ENCODE measurements at regions not wholly inside any gene's neighbourhood (a gene's known extent, or its start where the extent isn't known, plus 50 kb on each side); places are given as distances from the start of the nearest gene placed in this dataset.
"Not testable (repeated sequence)": the region's sequence is repeated elsewhere in the genome, so short reads cannot be mapped to it uniquely, and the experiment has no call there.

- TF ChIP-seq CTCF (IDR thresholded peaks at IDR 0.05): no peak
Observed at GRCh38 chrX:28127662-28128061, 146.4 kb upstream of the DCAF8L1 start.

GRCh38 chrX:28126886-28127285 is 145.6 kb upstream of the DCAF8L1 start:
- intact Hi-C loops (cut with DNase I): no loop called here
- TF ChIP-seq CTCF (IDR thresholded peaks at IDR 0.05): no peak
- DNase-seq (no peak), ATAC-seq (no peak)
- Histone ChIP-seq H3K4me1 (no peaks in the 10 kb centered on the region), H3K27me3 (ENCODE audit: insufficient read depth in 3 of 3, low read length in 2 of 3) (no peaks in the 10 kb centered on the region), H3K9me3 (no peaks in the 10 kb centered on the region), H3K27ac (no peak overlapping the region), H3K4me3 (no peak overlapping the region), H3K36me3 (ENCODE audit: insufficient read depth in 1 of 2, low read depth in 1 of 2) (no peaks in the 10 kb centered on the region)

More at GRCh38 chrX:28127662-28128061, 146.4 kb upstream of the DCAF8L1 start:
- intact Hi-C loops (cut with DNase I): no loop called here
- Histone ChIP-seq H3K4me1 (no peaks in the 10 kb centered on the region), H3K27me3 (ENCODE audit: insufficient read depth in 3 of 3, low read length in 2 of 3) (no peaks in the 10 kb centered on the region), H3K27ac (no peak overlapping the region), H3K9me3 (no peaks in the 10 kb centered on the region), H3K4me3 (no peak overlapping the region), H3K36me3 (ENCODE audit: insufficient read depth in 1 of 2, low read depth in 1 of 2) (no peaks in the 10 kb centered on the region)
- DNase-seq: no peak
- ATAC-seq: no peak
- WGBS, 3 donors: 65 to 80% (median 76%) methylated on average over 3 of the region's 3 CpGs

- H3K4me3 ChIP-seq: no peak overlapping the region
- no peaks in the 10 kb centered on the region for H3K27me3 ChIP-seq (ENCODE audit: insufficient read depth in 3 of 3, low read length in 2 of 3)
- H3K27ac ChIP-seq: no peak overlapping the region
- intact Hi-C loops (cut with DNase I): no loop called here
- DNase-seq (no peak), ATAC-seq (no peak)
- TF ChIP-seq CTCF (IDR thresholded peaks at IDR 0.05): no peak
- WGBS, 3 donors: 56 to 89% (median 81%) methylated on average over 2 of the region's 2 CpGs
- no peaks in the 10 kb centered on the region for H3K4me1 ChIP-seq
- H3K9me3 ChIP-seq: no peaks in the 10 kb centered on the region
- no peaks in the 10 kb centered on the region for H3K36me3 ChIP-seq (ENCODE audit: insufficient read depth in 1 of 2, low read depth in 1 of 2)
Observed at GRCh38 chrX:28124416-28124815, 143.2 kb upstream of the DCAF8L1 start.

GRCh38 chrX:28120580-28121245 is 139.5 kb upstream of the DCAF8L1 start:
- intact Hi-C loops (cut with DNase I); H3K4me1 ChIP-seq; ATAC-seq; H3K27me3 ChIP-seq (ENCODE audit: insufficient read depth in 3 of 3, low read length in 2 of 3); H3K27ac ChIP-seq; DNase-seq; H3K4me3 ChIP-seq; H3K36me3 ChIP-seq (ENCODE audit: insufficient read depth in 1 of 2, low read depth in 1 of 2); H3K9me3 ChIP-seq: not testable (repeated sequence)
- WGBS, 3 donors: 91 to 99% (median 96%) methylated on average over 8 of the region's 8 CpGs

GRCh38 chrX:28120072-28120471 is 138.8 kb upstream of the DCAF8L1 start:
- WGBS, 3 donors: 53 to 91% (median 69%) methylated on average over 4 of the region's 4 CpGs
- no peak for DNase-seq
- no peaks in the 10 kb centered on the region for H3K36me3 ChIP-seq (ENCODE audit: insufficient read depth in 1 of 2, low read depth in 1 of 2)
- H3K27me3 ChIP-seq (ENCODE audit: insufficient read depth in 3 of 3, low read length in 2 of 3): peaks cover 0 to 6% (median 0%) of the 10 kb centered on the region in 3 donors
- no peaks in the 10 kb centered on the region for H3K9me3 ChIP-seq
- no peak for TF ChIP-seq CTCF (IDR thresholded peaks at IDR 0.05)
- H3K27ac ChIP-seq: no peak overlapping the region
- intact Hi-C loops (cut with DNase I): no loop called here
- H3K4me3 ChIP-seq: no peak overlapping the region
- no peaks in the 10 kb centered on the region for H3K4me1 ChIP-seq
- ATAC-seq: no peak
